Ovary (tissue), 7 donors: ENCODE measurements at regions not wholly inside any gene's neighbourhood (a gene's known extent, or its start where the extent isn't known, plus 50 kb on each side); places are given as distances from the start of the nearest gene placed in this dataset.

ENCODE experiments used
- DNase-seq, 5 donors: peaks; one replicate each; pipeline ENCODE4 v3.0.0-alpha.2; 2019 to 2020
- H3K27ac ChIP-seq, 2 donors: fragments of 200-600 bp; one replicate each; pipeline versions ENCODE4 v1.5.1 to v1.8.0; 2019 to 2022
- H3K27me3 ChIP-seq: fragments of 200-600 bp; one replicate; pipeline ENCODE4 v1.8.0; 2022
- H3K36me3 ChIP-seq: fragments of 200-600 bp; sonication (generic); one replicate; pipeline ENCODE4 v1.5.1; 2019
- H3K4me1 ChIP-seq: one replicate; pipeline ENCODE4 v1.8.1; 2013; ENCODE audit warnings: mild to moderate bottlenecking, moderate library complexity; ENCODE audit not compliant: insufficient read depth
- H3K4me3 ChIP-seq: fragments of 200-600 bp; sonication (generic); one replicate; pipeline ENCODE4 v1.5.1; 2017
- H3K9me3 ChIP-seq, 2 donors: fragments of 200-600 bp in 1 of 2; sonication (generic) in 1 of 2; one replicate each; pipeline versions ENCODE4 v1.5.1 to v1.8.1; 2013 to 2019; ENCODE audit warnings: mild to moderate bottlenecking in 1 of 2, moderate library complexity in 1 of 2
- CTCF ChIP-seq, 3 donors: fragments of 450-650 bp in 2 of 3; fragments of 200-600 bp in 1 of 3; IDR thresholded peaks; one replicate each; pipeline versions ENCODE4 v1.5.1 to v1.8.0; 2016 to 2022; ENCODE audit warnings: antibody characterized with exemption in 3 of 3, mild to moderate bottlenecking in 1 of 3
- EP300 ChIP-seq: sonication (generic); formaldehyde crosslinking; IDR thresholded peaks from one replicate; pipeline ENCODE4 v1.6.1; 2017; ENCODE audit warnings: antibody characterized with exemption
- POLR2A ChIP-seq: fragments of 450-650 bp; IDR thresholded peaks from one replicate; pipeline ENCODE4 v1.6.1; 2017; ENCODE audit warnings: antibody characterized with exemption, mild to moderate bottlenecking, moderate library complexity
- WGBS, 3 donors: extraction: QIAGEN DNeasy Blood & Tissue Kit in 1 of 3; methylation state at CpG; one replicate each; pipeline versions ENCODE4 v1.1.5 to v1.1.7; 2013 to 2017; 5-methylcytosine and 5-hydroxymethylcytosine counted together
- intact Hi-C, 4 donors: fragments of 100-400 bp; cut with DNase I; formaldehyde crosslinking; loops; one replicate each; pipeline versions ENCODE4 v1.11.0 to v1.15.1; 2022 to 2023
- donor health status: DM: no; HTN: no; CAD: no; lungs with moderate emphysema.
- donor health status: DM: no; HTN: no; CAD: no.
- donor health status: Bipolar disorder and iron deficiency.
- donor health status: DM: no; HTN: no; CAD: no.
- donor health status: DM: yes; HTN: yes; CAD: no.

GRCh38 chr6:109301418-109301817 is 80.8 kb downstream of the CD164 start:
- Histone ChIP-seq H3K36me3 (no peaks in the 10 kb centered on the region), H3K4me3 (no peak overlapping the region), H3K9me3 (no peaks in the 10 kb centered on the region), H3K27ac (no peak overlapping the region), H3K4me1 (no peaks in the 10 kb centered on the region), H3K27me3 (no peaks in the 10 kb centered on the region)
- no peak for DNase-seq
- WGBS, 3 donors: 50 to 67% (median 62%) methylated on average over 2 of the region's 2 CpGs
- intact Hi-C loops: no loop called here
- no peak for TF ChIP-seq EP300
- no peak for TF ChIP-seq CTCF (IDR thresholded peaks at IDR 0.05)
- no peak for TF ChIP-seq POLR2A

GRCh38 chr6:109300874-109301273 is 81.4 kb downstream of the CD164 start:
- Histone ChIP-seq H3K4me1 (no peaks in the 10 kb centered on the region), H3K9me3 (no peaks in the 10 kb centered on the region), H3K27me3 (no peaks in the 10 kb centered on the region), H3K27ac (no peak overlapping the region), H3K36me3 (no peaks in the 10 kb centered on the region), H3K4me3 (no peak overlapping the region)
- intact Hi-C loops: no loop called here
- no peak for TF ChIP-seq POLR2A
- TF ChIP-seq CTCF (IDR thresholded peaks at IDR 0.05): no peak
- TF ChIP-seq EP300: no peak
- no peak for DNase-seq
- WGBS, 3 donors: 60 to 73% (median 63%) methylated on average over 1 of the region's 1 CpG

- WGBS, 3 donors: 44 to 61% (median 52%) methylated on average over 7 of the region's 7 CpGs
- DNase-seq: no peak
- Histone ChIP-seq H3K27ac (no peak overlapping the region), H3K9me3 (no peaks in the 10 kb centered on the region), H3K4me1 (no peaks in the 10 kb centered on the region), H3K36me3 (no peaks in the 10 kb centered on the region), H3K4me3 (no peak overlapping the region), H3K27me3 (no peaks in the 10 kb centered on the region)
- intact Hi-C loops: no loop called here
- no peak for TF ChIP-seq CTCF (IDR thresholded peaks at IDR 0.05)
- TF ChIP-seq EP300: no peak
- no peak for TF ChIP-seq POLR2A
Measured at GRCh38 chr6:109299776-109300564, 82.3 kb downstream of the CD164 start.

- intact Hi-C loops: no loop called here
- no peak overlapping the region for H3K4me3 ChIP-seq
- H3K36me3 ChIP-seq: no peaks in the 10 kb centered on the region
- H3K27ac ChIP-seq: no peak overlapping the region
- no peaks in the 10 kb centered on the region for H3K9me3 ChIP-seq
- TF ChIP-seq POLR2A (no peak), CTCF (IDR thresholded peaks at IDR 0.05) (no peak), EP300 (no peak)
- WGBS, 3 donors: 73 to 82% (median 79%) methylated on average over 1 of the region's 1 CpG
- H3K27me3 ChIP-seq: no peaks in the 10 kb centered on the region
- H3K4me1 ChIP-seq: no peaks in the 10 kb centered on the region
- no peak for DNase-seq
Measured at GRCh38 chr6:109299265-109299607, 83.0 kb downstream of the CD164 start.
